ENCODE measurements at regions not wholly inside any gene's neighbourhood (a gene's known extent, or its start where the extent isn't known, plus 50 kb on each side); places are given as distances from the start of the nearest gene placed in this dataset.

- no peak for TF ChIP-seq SPI1 (IDR thresholded peaks at IDR 0.05; ENCODE audit: borderline replicate concordance, low read depth)
- TF ChIP-seq, protein P1, sequence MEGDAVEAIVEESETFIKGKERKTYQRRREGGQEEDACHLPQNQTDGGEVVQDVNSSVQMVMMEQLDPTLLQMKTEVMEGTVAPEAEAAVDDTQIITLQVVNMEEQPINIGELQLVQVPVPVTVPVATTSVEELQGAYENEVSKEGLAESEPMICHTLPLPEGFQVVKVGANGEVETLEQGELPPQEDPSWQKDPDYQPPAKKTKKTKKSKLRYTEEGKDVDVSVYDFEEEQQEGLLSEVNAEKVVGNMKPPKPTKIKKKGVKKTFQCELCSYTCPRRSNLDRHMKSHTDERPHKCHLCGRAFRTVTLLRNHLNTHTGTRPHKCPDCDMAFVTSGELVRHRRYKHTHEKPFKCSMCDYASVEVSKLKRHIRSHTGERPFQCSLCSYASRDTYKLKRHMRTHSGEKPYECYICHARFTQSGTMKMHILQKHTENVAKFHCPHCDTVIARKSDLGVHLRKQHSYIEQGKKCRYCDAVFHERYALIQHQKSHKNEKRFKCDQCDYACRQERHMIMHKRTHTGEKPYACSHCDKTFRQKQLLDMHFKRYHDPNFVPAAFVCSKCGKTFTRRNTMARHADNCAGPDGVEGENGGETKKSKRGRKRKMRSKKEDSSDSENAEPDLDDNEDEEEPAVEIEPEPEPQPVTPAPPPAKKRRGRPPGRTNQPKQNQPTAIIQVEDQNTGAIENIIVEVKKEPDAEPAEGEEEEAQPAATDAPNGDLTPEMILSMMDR (IDR thresholded peaks at IDR 0.05; ENCODE audit: insufficient read depth, low read length): no peak
- H3K27me3 ChIP-seq (ENCODE audit: insufficient read depth, poor library complexity, severe bottlenecking): no peaks in the 10 kb centered on the region
- no peak overlapping the region for H3K4me3 ChIP-seq (replicated peaks; ENCODE audit: insufficient read depth, low read length)
- DNase-seq (ENCODE audit: low read depth in 1 of 2, low spot score in 1 of 2): no peak
- no peak overlapping the region for H3K27ac ChIP-seq (replicated peaks)
Observed at GRCh38 chr2:19043893-19044292, 314.5 kb downstream of the OSR1 start.

DNA sequence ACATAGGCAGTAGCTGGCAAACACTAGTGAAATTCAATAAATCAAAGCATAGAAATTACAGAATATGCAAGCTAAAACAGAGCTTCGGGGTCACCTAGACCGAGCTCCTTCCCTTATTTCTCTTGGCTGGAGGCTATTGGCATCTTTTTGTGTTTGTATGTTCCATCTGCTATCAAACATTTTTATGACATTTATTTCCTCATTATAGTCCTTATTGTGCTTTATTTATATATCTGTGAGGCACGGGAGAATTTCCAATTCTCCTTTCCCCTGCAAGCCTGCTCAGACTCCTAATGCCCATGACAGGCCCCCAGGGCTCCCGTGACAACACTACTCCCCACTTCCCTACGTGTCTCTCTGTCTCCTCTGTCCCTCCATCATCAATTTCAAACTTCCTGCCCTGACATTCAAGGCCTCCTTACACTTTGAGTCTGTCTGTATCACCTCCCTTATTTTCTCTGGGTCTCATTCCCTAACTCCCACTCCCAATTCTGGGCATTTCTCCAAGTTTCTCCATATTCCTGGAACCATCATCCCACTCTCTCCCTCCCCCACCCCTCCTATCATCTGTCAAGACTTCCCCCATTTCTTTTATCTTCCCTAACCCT lies 316.9 kb downstream of the OSR1 start:
- TF ChIP-seq, protein P1 (IDR thresholded peaks at IDR 0.05; ENCODE audit: insufficient read depth, low read length): no peak
- TF ChIP-seq SPI1 (IDR thresholded peaks at IDR 0.05; ENCODE audit: borderline replicate concordance, low read depth) (no peak), GABPA (IDR thresholded peaks at IDR 0.05; ENCODE audit: low read depth) (no peak), POLR2AphosphoS5 (IDR thresholded peaks at IDR 0.05; ENCODE audit: low read depth) (no peak)
- TF ChIP-seq, protein P2, sequence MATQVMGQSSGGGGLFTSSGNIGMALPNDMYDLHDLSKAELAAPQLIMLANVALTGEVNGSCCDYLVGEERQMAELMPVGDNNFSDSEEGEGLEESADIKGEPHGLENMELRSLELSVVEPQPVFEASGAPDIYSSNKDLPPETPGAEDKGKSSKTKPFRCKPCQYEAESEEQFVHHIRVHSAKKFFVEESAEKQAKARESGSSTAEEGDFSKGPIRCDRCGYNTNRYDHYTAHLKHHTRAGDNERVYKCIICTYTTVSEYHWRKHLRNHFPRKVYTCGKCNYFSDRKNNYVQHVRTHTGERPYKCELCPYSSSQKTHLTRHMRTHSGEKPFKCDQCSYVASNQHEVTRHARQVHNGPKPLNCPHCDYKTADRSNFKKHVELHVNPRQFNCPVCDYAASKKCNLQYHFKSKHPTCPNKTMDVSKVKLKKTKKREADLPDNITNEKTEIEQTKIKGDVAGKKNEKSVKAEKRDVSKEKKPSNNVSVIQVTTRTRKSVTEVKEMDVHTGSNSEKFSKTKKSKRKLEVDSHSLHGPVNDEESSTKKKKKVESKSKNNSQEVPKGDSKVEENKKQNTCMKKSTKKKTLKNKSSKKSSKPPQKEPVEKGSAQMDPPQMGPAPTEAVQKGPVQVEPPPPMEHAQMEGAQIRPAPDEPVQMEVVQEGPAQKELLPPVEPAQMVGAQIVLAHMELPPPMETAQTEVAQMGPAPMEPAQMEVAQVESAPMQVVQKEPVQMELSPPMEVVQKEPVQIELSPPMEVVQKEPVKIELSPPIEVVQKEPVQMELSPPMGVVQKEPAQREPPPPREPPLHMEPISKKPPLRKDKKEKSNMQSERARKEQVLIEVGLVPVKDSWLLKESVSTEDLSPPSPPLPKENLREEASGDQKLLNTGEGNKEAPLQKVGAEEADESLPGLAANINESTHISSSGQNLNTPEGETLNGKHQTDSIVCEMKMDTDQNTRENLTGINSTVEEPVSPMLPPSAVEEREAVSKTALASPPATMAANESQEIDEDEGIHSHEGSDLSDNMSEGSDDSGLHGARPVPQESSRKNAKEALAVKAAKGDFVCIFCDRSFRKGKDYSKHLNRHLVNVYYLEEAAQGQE (IDR thresholded peaks at IDR 0.05; ENCODE audit: insufficient replicate concordance, low read depth): no peak
- no peak for DNase-seq (ENCODE audit: low read depth in 1 of 2, low spot score in 1 of 2)
- H3K27ac ChIP-seq (replicated peaks): no peak overlapping the region
- no peak overlapping the region for H3K4me3 ChIP-seq (replicated peaks; ENCODE audit: insufficient read depth, low read length)
- no peaks in the 10 kb centered on the region for H3K27me3 ChIP-seq (ENCODE audit: insufficient read depth, poor library complexity, severe bottlenecking)

- no peak overlapping the region for H3K27ac ChIP-seq (replicated peaks)
- TF ChIP-seq SPI1 (IDR thresholded peaks at IDR 0.05; ENCODE audit: borderline replicate concordance, low read depth): no peak
- TF ChIP-seq POLR2AphosphoS5 (IDR thresholded peaks at IDR 0.05; ENCODE audit: low read depth): no peak
- TF ChIP-seq, protein P1 (IDR thresholded peaks at IDR 0.05; ENCODE audit: insufficient read depth, low read length): no peak
- TF ChIP-seq, protein P2 (IDR thresholded peaks at IDR 0.05; ENCODE audit: insufficient replicate concordance, low read depth): no peak
- TF ChIP-seq GABPA (IDR thresholded peaks at IDR 0.05; ENCODE audit: low read depth): no peak
- no peaks in the 10 kb centered on the region for H3K27me3 ChIP-seq (ENCODE audit: insufficient read depth, poor library complexity, severe bottlenecking)
- DNase-seq (ENCODE audit: low read depth in 1 of 2, low spot score in 1 of 2): no peak
- H3K4me3 ChIP-seq (replicated peaks; ENCODE audit: insufficient read depth, low read length): no peak overlapping the region
Observed at GRCh38 chr2:19038071-19039015, 320.1 kb downstream of the OSR1 start.
